ENCODE measurements at regions not wholly inside any gene's neighbourhood (a gene's known extent, or its start where the extent isn't known, plus 50 kb on each side); places are given as distances from the start of the nearest gene placed in this dataset.

DNA sequence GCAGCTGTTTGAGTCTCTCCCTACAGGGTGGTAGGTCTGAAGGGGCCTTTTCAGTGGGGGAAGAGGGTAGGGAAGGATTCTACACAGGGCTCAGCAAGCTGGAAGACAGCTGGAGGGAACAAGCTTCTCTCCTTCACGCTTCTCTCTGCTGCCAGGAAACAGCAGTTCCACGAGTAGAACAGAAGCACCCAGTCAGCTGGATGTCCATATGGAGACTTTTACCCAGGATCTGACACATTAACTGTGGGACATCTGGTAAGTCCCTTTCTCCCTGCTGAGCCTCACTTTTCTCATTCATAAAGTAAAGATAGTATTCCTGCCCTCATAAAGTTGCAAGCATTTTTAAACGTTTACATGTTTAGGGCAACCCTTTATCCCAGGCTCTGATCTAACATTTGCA, 280.3 kb downstream of the OMA1 start (continued):
- TF ChIP-seq, protein P1, sequence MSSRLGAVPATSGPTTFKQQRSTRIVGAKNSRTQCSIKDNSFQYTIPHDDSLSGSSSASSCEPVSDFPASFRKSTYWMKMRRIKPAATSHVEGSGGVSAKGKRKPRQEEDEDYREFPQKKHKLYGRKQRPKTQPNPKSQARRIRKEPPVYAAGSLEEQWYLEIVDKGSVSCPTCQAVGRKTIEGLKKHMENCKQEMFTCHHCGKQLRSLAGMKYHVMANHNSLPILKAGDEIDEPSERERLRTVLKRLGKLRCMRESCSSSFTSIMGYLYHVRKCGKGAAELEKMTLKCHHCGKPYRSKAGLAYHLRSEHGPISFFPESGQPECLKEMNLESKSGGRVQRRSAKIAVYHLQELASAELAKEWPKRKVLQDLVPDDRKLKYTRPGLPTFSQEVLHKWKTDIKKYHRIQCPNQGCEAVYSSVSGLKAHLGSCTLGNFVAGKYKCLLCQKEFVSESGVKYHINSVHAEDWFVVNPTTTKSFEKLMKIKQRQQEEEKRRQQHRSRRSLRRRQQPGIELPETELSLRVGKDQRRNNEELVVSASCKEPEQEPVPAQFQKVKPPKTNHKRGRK (tag; IDR thresholded peaks at IDR 0.05): no peak
- TF ChIP-seq, protein P2, sequence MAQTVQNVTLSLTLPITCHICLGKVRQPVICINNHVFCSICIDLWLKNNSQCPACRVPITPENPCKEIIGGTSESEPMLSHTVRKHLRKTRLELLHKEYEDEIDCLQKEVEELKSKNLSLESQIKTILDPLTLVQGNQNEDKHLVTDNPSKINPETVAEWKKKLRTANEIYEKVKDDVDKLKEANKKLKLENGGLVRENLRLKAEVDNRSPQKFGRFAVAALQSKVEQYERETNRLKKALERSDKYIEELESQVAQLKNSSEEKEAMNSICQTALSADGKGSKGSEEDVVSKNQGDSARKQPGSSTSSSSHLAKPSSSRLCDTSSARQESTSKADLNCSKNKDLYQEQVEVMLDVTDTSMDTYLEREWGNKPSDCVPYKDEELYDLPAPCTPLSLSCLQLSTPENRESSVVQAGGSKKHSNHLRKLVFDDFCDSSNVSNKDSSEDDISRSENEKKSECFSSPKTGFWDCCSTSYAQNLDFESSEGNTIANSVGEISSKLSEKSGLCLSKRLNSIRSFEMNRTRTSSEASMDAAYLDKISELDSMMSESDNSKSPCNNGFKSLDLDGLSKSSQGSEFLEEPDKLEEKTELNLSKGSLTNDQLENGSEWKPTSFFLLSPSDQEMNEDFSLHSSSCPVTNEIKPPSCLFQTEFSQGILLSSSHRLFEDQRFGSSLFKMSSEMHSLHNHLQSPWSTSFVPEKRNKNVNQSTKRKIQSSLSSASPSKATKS (CRISPR knock-in tag; IDR thresholded peaks at IDR 0.05): no peak

DNA sequence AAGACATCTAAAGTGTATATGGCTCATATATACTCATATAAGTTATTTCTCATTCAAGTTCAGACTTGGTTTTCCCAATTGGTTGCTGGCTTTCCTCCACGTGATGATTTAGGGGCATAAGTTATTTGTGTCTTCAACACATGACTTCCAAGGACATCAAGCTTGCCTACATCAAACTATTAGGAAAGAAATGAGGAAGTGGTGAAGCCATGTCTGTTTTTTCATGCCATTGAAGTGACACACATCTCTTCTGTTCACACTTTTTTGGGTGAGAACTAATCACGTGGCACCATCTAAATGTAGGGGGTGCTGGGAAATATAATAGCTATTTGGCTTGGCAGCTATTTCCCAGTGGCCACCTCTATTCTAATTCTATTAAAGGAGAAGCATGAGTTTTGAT, 282.1 kb downstream of the OMA1 start:
- ChIA-PET CTCF (ENCODE audit: low intra/inter-chr PET ratio) (no interaction called here), POLR2A (no interaction called here)
- intact Hi-C loops (cut with micrococcal nuclease): no loop called here
- H2AFZ ChIP-seq (ENCODE audit: low read depth, low read length): no peak overlapping the region
- no peaks in the 10 kb centered on the region for H4K20me1 ChIP-seq (replicated peaks; ENCODE audit: control insufficient read depth, insufficient read depth, low read length)
- H3K36me3 ChIP-seq (ENCODE audit: control insufficient read depth, insufficient read depth, low read length): no peaks in the 10 kb centered on the region
- no peak overlapping the region for H3K4me3 ChIP-seq
- FAIRE-seq: no peak
- DNase-seq (ENCODE audit: extremely low read depth in 1 of 4, low spot score in 3 of 4): no peak
- no peaks in the 10 kb centered on the region for H3K4me1 ChIP-seq (replicated peaks in 1 of 2; ENCODE audit: control insufficient read depth in 2 of 2, insufficient read depth in 2 of 2, low read length in 2 of 2)
- 0% methylated on average over 2 of the region's 2 CpGs for WGBS (ENCODE audit: insufficient coverage, low coverage, missing lambda C conversion rate)
- H3K4me2 ChIP-seq (ENCODE audit: insufficient read depth, low read length): no peak overlapping the region
- ATAC-seq: no peak
- in situ Hi-C loops (cut with MboI): no loop called here
- no peak overlapping the region for H3K9ac ChIP-seq (ENCODE audit: insufficient read depth in 1 of 2, low read depth in 2 of 2, low read length in 2 of 2)
- no peak overlapping the region for H3K27ac ChIP-seq (ENCODE audit: extremely low read depth, low read depth, low read length)
- no peaks in the 10 kb centered on the region for H3K79me2 ChIP-seq (ENCODE audit: control insufficient read depth, insufficient read depth, low read length)
- H3K9me3 ChIP-seq (replicated peaks; ENCODE audit: control insufficient read depth, insufficient read depth, low read depth, low read length): no peaks in the 10 kb centered on the region
- TF ChIP-seq SPI1 (IDR thresholded peaks at IDR 0.05; ENCODE audit: borderline replicate concordance, low read depth, low read length) (peak; percentile 64; the same call in 1 of the 2 replicates), TCF15 (CRISPR knock-in tag; IDR thresholded peaks at IDR 0.05) (no peak)
- no peaks in the 10 kb centered on the region for H3K9me1 ChIP-seq (ENCODE audit: control insufficient read depth, insufficient read depth, low read length)
- no peaks in the 10 kb centered on the region for H3K27me3 ChIP-seq (ENCODE audit: control insufficient read depth in 2 of 2, insufficient read depth in 2 of 2, low read length in 2 of 2)
- BruUV-seq (replicated peaks): no TSS peak

All from K562 (cell line).